GM18508 (cell line): ENCODE measurements at regions not wholly inside any gene's neighbourhood (a gene's known extent, or its start where the extent isn't known, plus 50 kb on each side); places are given as distances from the start of the nearest gene placed in this dataset.
"Not testable (repeated sequence)": the region's sequence is repeated elsewhere in the genome, so short reads cannot be mapped to it uniquely, and the experiment has no call there.

Experiments
- ATAC-seq: cut with Tn5 transposase; IDR thresholded peaks from one replicate; pipeline ENCODE4 v1.9.1; 2021; ENCODE audit warnings: moderate number of reproducible peaks; ENCODE audit not compliant: insufficient read depth, unreplicated experiment

DNA sequence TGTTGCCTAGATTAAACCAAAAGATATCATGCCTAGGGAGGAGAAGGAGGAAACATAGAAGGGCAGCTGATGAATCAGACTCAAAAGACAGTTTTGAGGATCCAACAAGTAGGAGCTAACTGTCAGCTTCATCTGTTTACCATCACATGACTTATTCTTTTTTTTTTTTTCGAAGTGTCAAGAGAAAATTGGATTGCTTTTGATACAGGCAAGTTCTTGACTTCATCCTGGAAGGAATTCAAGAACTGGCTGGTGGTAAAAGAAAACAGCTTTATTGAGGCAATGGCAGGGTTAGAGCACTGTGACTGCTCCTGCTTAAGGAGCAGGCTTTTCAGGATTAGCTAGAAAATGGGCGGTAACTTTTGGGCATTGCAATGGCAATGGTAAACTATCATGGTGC, 227.5 kb upstream of the KCNMB2 start:
- no peak for ATAC-seq

DNA sequence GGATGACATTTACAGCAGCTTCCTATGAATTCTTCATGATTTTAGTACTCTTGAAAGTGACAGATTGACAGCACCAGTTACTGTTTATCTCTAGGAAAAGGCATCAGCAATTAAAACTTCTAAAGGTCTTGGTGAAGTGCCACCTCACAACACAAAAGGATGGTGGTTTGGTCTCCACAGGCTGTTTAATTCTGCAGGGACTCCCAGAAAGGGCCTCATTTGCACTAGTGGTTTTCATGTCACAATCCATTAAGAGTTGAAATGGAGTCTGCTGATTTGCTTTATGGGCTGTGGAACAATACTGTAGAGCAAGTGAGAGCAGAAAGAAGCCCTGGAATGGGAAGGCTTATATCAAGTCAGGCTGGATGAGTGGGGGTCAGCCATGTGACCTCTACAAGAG, 225.3 kb upstream of the KCNMB2 start:
- no peak for ATAC-seq

DNA sequence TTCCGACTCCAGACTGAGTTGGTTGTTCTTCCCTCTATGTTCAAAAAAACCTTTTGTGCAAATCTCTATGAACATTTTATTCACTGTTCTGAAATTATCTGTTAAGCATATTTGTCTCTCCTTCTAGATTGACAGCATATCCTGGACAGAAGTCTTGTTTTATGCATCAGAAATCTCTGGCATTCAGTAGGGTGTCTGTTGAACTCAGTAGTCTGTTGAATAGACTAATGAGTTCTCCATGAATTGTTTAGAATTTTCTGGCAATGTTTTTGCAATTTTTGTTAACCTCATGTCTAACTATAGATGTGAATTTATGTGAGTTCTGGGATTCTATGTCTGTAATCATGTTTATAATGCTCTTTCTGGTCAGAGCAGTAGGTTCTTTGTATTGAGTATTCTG, 222.5 kb upstream of the KCNMB2 start:
- no peak for ATAC-seq

DNA sequence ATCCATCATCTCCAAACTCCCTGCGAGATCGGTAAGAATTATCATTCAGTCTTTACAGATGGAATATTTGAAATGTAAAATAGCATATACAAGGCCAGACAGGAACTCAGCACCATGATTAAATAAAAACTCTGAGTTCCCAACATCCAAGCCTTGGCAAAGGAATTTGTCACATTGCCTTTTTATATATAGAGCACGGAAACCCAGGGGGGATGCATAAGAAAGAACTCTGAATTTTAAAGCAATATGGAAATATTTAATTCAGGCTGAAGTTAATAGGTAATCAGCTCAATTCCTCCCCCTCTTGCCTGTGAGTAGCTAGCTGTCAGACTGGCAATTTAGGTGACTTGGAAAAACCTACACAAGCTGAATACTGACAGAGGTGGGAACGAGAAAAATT, 217.9 kb upstream of the KCNMB2 start:
- no peak for ATAC-seq

DNA sequence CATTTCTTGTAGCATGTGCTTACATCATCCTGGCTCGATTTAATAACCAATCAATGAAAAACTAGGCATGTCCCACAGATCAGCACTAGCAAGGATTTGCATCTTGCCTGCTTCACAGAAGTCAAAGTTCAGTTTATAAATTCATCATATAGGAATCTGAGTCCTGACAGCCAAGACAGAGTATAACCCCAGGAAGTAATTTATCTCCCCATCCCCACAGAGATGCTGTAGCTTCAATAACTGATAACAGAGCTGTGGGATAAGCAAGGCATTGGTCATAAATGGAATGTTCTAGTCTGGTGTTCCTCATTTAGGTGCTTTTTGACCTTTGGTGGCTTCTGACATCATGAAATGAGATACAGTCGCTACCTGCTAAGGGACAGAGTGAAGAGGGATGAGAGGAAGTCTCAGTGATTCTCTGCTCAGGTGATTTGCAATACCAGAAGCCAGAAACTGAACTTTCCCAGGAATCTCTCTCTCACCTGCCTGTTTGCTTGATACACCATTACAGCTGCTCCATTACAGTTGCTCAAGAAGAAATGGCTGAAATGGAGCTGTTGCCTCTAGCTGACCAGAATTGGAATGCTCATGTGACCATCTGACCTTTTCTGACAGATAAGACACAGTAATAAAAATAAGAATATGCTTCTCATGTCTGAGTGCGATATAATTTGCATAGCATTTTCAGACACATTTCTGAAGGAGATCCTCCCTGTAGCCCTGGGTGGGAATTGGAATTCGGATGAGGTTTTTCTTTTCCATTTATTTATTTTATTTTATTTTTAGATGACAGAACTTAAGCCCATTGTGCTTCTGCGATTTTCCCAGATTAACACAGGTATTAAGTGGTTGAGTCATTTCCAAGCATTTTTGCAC, 217.1 kb upstream of the KCNMB2 start:
- no peak for ATAC-seq

DNA sequence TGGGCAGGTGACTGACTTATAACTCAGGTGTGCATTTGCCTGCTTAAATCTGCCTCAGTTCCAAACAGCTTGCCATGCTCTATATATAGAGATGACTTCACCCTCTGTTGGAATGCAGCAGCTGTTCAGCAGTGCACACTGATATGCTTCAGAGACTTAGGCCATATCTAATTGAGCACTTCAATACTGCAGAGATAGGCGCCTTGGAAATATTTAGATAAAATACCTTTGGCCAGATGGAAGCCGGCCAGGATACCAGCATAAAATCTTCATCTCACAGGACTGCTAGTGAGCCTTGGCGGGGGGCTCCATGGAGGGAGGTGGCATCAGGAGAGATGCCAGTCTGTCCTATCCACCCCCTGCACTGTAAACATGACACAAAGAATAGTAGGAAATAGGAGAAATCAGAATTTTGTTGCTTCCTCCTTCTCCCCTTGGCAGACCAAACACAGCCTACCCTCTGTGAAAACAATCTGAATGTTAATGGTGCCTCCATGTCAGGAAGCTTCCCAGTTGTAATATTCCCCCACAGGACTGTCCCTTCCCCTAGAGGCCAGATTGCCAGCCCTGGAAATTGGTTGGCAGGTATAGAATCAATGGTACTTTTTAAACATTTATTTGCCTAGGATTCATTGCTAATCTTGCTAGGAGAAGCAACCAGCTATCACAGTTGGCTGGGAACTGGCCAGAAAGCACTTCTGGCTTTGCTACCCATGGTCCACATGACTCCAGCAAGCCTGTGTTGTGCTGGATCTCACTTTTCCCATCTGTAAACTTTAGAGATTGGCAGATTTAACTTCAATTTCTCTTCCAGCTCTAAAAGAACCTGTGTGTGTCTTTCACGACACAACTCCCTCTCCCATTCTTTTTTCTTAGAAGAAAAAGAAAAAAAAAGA, 215.5 kb upstream of the KCNMB2 start:
- ATAC-seq, result no peak

DNA sequence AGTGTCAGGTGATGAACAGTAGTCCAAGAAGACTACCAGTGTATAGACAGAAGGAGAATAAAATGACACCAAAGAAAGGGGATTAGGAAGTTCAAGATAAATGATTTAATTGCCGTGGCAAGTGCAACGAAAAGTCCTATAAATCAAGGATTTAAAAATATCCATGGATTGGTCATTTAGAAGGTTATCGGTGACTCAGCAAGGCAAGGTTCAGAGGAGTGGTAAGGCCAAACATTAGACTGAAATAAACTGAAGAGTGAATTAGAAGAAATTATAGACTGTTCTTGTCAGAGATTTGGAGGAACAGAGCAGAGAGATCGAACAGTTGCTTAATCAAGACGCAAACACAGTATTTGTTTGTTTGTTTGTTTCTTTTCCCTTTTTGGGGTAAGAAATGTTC, 211.9 kb upstream of the KCNMB2 start:
- ATAC-seq, result no peak

DNA sequence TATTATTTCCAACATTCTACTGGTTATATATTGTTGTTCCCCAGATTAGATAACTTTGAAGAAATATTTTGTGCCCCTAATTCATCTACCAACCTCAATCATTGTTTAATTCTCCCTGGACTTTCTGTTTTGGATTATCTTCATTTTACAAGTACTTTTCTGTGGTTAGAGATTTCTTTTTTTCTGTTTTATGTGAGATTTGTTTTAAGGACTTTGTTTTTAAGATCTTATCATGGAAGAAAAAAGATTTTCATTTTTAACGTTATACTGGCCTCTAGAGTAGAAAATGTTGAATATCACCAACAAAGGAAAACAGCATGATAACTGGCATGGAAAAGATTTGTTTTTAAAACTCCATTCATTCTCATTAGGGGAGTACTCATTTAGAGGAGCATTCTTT, 210.9 kb upstream of the KCNMB2 start:
- no peak for ATAC-seq

DNA sequence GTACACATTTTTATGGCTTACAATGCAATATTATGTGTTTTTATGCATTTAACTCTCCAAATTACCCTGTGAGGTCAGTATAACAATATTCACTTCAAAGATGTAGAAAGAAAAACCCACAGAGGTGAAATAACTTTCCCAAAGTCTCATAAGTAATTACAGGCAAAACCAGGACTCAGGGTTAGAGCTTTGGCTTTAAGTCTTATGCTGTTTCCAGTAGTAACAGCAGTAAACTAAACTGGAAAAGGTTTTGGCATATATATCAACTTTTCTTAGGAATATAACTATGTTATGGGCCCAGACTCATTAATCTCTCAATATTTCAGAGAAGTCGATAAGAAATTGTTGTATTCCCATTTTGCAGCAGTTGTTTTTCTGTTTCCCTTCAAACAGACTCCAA, 206.3 kb upstream of the KCNMB2 start:
- ATAC-seq, result no peak

DNA sequence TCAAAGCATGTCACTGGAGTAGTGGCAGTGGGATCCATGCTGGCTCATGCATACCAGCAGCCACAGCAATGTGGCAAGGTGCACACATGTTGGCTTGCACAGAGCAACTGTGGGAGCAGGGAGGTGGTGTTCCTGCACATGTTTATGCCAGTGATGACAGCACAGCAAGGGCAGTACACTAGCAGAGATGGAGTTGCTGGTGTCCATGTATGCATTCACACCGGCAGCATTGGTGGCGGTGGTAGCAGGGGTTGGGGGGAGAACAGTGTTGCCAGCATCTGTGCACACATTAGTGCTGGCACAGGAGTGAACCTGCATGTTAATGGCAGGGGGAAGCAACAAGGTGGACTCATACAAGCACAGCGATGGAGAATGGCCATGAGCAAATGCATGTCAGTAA, 202.0 kb upstream of the KCNMB2 start:
- ATAC-seq, result no peak

DNA sequence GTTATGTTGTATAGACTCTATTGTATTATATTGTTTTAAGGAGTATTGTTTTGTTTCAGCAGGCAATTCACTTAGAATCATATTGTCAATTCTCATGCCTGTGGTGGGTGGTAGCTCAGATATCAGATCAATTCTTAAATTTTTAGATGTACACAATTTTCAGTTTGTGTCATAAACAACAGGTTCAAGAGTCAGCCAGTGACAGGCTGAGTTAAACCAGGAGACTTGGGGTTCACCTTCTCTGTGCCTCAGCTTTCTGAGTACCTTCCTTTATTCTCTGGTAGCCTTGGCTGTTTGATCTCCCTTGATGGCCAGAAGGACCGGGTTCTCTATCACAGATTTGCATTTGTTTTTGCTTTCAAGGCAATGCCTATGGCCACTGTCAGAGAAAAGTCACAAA, 199.9 kb upstream of the KCNMB2 start:
- no peak for ATAC-seq

DNA sequence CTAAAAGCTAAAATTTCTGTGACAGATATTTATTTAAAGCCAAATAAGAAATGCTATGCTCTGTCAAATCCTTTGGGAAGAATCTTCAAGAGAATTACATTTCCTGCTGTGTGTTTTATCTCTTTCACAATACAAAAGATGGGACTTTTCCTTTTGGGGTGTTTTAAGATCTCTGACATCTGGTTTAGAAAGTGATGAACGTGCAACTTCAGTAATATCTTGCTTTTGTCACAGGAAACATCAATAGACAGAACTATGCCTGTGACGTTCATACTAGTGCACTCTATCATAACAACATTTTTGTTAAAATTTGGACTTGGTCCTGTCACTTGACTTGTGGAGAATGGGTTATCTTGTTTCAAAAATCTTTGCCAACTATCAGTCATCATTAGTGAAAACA, 195.7 kb upstream of the KCNMB2 start:
- ATAC-seq, result no peak

DNA sequence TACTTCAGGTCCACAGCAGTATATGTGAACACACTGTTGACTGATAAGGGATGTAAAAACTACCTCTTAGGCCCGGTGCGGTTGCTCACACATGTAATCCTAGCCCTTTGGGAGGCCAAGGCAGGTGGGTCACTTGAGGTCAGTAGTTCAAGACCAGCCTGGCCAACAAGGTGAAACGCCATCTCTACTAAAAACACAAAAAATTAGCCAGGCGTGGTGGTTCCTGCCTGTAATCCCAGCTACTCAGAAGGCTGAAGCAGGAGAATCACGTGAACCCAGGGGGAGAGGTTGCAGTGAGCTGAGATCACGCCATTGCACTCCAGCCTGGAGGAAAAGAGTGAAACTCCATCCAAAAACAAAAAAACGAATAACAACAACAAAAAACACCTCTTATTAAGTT, 194.6 kb upstream of the KCNMB2 start:
- ATAC-seq, result no peak

DNA sequence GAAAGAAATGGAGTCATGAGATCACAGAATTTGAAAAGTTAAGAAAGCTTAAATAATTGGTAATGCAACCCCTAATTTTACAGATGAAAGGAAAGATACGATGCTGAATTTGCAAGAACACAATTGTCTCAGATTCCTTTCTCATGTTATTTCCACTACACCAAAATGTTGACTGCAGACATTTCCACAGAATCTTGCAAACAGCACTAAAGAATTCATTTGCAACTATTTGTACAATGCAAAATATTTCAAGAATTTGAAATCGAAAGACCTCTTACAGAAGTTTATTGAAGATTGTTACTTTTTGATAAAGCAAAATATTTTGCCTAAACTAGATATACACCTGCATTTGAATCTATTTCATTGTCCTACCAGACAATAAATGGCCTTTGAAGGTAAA, 194.1 kb upstream of the KCNMB2 start:
- no peak for ATAC-seq

DNA sequence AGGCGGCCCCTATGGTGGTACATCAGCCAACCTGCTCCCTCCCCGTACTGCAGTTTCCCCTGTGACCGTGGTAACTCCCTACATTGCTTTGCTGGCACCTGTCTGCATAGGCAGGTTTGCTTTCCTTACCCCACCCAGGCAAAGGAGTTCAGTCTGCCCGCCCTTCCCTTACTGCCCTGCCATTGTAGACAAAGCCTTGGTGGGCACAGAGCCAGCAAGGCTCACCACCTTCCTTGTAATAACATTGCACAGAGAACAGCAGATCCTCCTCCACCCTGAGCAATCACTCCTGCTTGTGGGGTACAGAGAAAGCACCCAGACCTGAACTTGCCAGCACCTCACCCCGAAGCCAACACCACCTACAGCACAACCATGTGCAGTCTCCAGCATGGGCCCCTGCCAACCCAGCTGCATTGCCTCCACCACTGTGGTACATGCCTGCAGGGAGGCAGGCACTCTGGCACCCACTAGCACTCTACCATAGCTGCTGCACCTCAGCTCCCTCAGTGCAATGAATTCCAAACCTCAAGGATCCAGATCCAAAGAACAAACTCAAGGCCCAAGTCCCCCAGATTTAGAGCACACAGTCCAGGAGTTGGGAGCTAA, 192.7 kb upstream of the KCNMB2 start:
- ATAC-seq, result no peak

DNA sequence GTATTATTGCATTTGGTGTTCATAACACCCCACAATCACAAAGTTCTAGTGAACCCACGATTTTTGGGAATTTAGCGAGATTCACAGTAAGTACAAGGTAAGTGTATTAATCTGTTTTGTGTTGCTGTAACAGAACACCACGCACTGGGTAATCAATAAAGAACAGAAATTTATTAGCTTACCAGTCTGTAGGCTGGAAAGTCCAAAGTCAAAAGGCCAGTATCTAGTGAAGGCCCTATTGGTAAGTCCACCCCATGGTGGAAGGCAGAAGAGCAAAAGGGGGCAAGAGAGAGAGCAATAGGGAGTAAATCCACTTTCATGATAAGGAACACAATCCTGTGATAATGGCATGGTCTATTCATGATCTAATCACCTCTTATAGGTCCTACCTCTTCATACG, 190.3 kb upstream of the KCNMB2 start:
- no peak for ATAC-seq

DNA sequence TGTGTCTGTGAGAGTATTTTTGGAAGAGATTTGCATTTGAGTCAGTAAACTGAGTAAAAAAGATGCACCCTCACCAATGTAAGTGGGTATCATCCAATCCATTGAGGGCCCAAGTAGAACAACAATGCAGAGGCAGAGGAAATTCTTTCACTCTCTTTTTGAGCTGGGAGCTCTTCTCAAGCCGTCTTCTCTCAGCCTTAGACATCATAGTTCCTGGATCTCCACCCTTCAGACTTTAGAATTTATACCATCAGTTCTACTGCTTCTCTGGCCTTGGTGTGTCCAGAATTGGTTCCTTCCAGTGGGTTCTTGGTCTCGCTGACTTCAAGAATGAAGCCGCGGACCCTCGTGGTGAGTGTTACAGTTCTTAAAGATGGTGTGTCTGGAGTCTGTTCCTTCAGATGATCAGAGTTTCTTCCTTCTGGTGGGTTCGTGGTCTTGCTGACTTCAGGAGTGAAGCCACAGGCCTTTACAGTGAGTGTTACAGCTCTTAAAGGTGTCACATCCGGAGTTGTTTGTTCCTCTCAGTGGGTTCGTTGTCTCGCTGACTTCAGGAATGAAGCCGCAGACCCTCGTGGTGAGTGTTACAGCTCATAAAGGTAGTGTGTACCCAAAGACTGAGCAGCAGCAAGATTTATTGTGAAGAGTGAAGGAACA, 187.5 kb upstream of the KCNMB2 start:
- ATAC-seq, result not testable (repeated sequence)

DNA sequence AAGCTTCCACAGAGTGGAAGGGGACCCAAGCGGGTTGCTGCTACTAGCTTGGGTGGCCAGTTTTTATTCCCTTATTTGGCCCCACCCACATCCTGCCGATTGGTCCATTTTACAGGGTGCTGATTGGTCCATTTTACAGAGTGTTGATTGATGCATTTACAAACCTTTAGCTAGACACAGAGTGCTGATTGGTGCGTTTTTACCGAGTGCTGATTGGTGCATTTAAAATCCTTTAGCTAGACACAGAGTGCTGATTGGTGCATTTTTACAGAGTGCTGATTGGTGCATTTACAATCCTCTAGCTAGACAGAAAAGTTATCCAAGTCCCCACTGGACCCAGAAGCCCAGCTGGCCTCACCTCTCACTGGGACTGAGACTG, 187.0 kb upstream of the KCNMB2 start:
- not testable (repeated sequence) for ATAC-seq

DNA sequence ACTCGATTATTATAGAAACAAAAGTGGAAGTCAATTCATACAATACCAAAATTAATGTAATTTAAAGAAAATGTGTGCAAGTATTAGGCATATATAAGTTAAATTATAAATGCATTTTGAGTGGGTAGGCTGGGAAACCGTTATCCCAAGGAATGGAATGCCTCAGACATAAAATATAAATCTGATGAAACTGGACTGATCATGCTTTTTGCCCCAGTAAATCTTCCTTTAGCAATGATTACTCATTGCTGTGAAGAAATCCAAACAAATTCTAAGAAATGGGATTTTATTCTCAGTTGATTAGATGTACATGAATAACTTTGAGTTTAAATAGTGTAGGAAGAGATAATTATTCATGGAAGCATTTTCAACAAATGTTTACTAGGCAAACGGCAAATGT, 185.5 kb upstream of the KCNMB2 start:
- ATAC-seq, result no peak

DNA sequence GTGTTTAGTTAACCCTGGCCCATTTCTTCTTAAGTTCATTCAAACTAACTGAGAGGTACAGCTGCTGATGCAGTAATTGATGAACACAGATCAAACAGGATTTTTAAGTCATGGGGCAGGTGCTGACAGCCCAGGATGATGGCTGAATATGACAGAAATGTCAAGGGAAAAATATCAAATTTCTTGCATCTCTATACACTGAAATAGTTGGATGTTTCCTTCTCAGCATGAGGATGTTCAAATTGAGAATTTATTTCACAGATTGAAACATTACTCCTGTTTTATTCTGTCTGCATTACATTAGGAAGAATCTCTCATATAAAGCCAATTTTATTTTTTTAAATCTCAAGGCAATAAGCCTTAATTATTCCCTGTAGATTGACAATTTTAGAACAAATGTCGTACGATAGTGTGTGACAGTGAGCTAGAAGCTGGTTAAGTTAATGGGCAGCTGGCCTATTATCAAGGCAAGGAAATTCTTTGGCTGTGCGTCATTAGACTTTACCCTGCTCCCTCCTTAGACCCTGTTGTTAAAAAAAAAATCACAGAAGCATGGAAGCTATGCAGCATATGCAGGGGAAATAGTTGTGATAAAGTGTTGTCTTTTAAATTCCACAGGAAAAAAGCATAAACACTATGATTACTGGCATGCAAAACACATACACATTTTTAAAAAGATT, 183.8 kb upstream of the KCNMB2 start:
- ATAC-seq, result no peak
